PC-9 (cell line): ENCODE measurements at regions not wholly inside any gene's neighbourhood (a gene's known extent, or its start where the extent isn't known, plus 50 kb on each side); places are given as distances from the start of the nearest gene placed in this dataset.

Source experiments
- EZH2 ChIP-seq: fragments of 200-600 bp; sonication (generic); IDR thresholded peaks from 2 replicates; pipeline ENCODE4 v1.8.0; 2017; ENCODE audit warnings: antibody characterized with exemption, low read depth
- TF ChIP-seq, protein P1 (sequence below): fragments of 200-600 bp; sonication (generic); conservative IDR thresholded peaks from 2 replicates; pipeline ENCODE4 v1.6.1; 2017; ENCODE audit warnings: mixed run types, antibody characterized with exemption, mild to moderate bottlenecking, moderate library complexity

DNA sequence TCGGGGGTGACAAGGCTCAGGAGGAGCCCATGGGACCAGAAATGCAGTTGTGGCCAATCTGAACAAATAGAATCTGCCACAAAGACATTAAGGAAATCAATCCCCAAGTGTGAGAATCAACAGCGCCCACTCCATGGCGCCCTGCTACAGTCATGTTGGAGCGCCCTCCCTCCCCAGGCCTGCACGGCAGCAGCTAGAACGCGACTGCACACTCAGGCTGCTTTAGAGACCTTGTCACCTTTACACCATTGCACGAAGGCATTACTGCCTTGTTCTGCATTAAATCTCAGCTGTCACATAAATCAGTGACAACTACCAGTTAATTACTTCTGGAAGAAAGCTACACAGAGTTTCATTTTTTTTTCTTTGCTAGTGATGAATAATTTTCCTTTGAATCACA, 98.7 kb upstream of the SPIN1 start:
- TF ChIP-seq, protein P1, sequence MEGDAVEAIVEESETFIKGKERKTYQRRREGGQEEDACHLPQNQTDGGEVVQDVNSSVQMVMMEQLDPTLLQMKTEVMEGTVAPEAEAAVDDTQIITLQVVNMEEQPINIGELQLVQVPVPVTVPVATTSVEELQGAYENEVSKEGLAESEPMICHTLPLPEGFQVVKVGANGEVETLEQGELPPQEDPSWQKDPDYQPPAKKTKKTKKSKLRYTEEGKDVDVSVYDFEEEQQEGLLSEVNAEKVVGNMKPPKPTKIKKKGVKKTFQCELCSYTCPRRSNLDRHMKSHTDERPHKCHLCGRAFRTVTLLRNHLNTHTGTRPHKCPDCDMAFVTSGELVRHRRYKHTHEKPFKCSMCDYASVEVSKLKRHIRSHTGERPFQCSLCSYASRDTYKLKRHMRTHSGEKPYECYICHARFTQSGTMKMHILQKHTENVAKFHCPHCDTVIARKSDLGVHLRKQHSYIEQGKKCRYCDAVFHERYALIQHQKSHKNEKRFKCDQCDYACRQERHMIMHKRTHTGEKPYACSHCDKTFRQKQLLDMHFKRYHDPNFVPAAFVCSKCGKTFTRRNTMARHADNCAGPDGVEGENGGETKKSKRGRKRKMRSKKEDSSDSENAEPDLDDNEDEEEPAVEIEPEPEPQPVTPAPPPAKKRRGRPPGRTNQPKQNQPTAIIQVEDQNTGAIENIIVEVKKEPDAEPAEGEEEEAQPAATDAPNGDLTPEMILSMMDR = no peak
- TF ChIP-seq EZH2 = no peak
